ENCODE measurements at regions not wholly inside any gene's neighbourhood (a gene's known extent, or its start where the extent isn't known, plus 50 kb on each side); places are given as distances from the start of the nearest gene placed in this dataset.
"Not testable (repeated sequence)": the region's sequence is repeated elsewhere in the genome, so short reads cannot be mapped to it uniquely, and the experiment has no call there.

- DNase-seq (ENCODE audit: low spot score); in situ Hi-C loops (cut with MboI; ENCODE audit: low pct_unique_long_range_greater_than_20kb, low sequenced_read_pairs, unreplicated experiment): not testable (repeated sequence)
These were observed 318.1 kb upstream of the FRG1 start for GRCh38 chr4:189622574-189622973.

GRCh38 chr4:189627041-189627440 is 313.6 kb upstream of the FRG1 start:
- DNase-seq (ENCODE audit: low spot score); in situ Hi-C loops (cut with MboI; ENCODE audit: low pct_unique_long_range_greater_than_20kb, low sequenced_read_pairs, unreplicated experiment): not testable (repeated sequence)

GRCh38 chr4:189629733-189630132 is 310.9 kb upstream of the FRG1 start:
- DNase-seq (ENCODE audit: low spot score); in situ Hi-C loops (cut with MboI; ENCODE audit: low pct_unique_long_range_greater_than_20kb, low sequenced_read_pairs, unreplicated experiment): not testable (repeated sequence)

- DNase-seq (ENCODE audit: low spot score); in situ Hi-C loops (cut with MboI; ENCODE audit: low pct_unique_long_range_greater_than_20kb, low sequenced_read_pairs, unreplicated experiment): not testable (repeated sequence)
These were observed 309.6 kb upstream of the FRG1 start for GRCh38 chr4:189630913-189631567.

DNA sequence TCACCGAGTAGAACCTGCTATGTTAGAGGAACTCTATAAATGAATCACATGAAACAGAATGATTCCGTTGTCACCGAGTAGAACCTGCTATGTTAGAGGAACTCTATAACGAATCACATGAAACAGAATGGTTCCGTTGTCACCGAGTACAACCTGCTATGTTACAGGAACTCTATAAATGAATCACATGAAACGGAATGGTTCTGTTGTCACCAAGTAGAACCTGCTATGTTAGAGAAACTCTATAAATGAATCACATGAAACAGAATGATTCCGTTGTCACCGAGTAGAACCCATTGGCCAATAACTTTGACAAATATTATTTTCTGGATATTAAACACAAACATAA is 309.1 kb upstream of the FRG1 start:
- DNase-seq (ENCODE audit: low spot score); in situ Hi-C loops (cut with MboI; ENCODE audit: low pct_unique_long_range_greater_than_20kb, low sequenced_read_pairs, unreplicated experiment): not testable (repeated sequence)

- DNase-seq (ENCODE audit: low spot score); in situ Hi-C loops (cut with MboI; ENCODE audit: low pct_unique_long_range_greater_than_20kb, low sequenced_read_pairs, unreplicated experiment): not testable (repeated sequence)
These were observed 290.2 kb upstream of the FRG1 start for GRCh38 chr4:189650436-189650835.

DNA sequence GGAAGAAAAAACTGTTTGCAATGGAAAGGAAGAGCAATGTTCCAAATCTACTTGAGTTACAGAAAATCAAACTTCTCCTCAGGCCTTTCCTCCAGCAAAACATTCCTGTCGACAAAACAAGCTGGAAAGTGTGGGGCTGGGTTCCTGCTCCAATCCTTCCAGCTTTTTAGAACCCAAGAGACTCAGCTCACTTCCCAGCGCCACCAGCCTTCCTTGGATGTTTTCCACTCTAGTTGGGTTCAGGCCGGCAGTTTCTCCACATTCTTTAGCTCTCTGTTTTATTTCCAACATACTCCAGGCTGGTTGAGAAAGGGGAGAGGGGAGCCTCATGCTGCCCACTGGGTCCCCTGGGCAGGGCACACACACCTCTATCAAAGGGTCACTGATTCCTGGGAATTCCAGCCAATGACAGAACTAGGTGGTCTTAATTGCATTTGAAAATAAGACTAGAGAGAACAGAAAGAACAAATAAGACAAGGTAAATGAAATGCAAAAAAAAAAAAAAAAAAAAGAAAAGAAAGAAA is 287.5 kb upstream of the FRG1 start:
- in situ Hi-C loops (cut with MboI; ENCODE audit: low pct_unique_long_range_greater_than_20kb, low sequenced_read_pairs, unreplicated experiment) = not testable (repeated sequence)

GRCh38 chr4:189653983-189654382 is 286.7 kb upstream of the FRG1 start:
- in situ Hi-C loops (cut with MboI; ENCODE audit: low pct_unique_long_range_greater_than_20kb, low sequenced_read_pairs, unreplicated experiment); DNase-seq (ENCODE audit: low spot score): not testable (repeated sequence)

More for the DNA sequence above, 287.5 kb upstream of the FRG1 start:
- DNase-seq (ENCODE audit: low spot score) = not testable (repeated sequence)

GRCh38 chr4:189654396-189654795 is 286.3 kb upstream of the FRG1 start:
- in situ Hi-C loops (cut with MboI; ENCODE audit: low pct_unique_long_range_greater_than_20kb, low sequenced_read_pairs, unreplicated experiment); DNase-seq (ENCODE audit: low spot score): not testable (repeated sequence)

- in situ Hi-C loops (cut with MboI; ENCODE audit: low pct_unique_long_range_greater_than_20kb, low sequenced_read_pairs, unreplicated experiment); DNase-seq (ENCODE audit: low spot score): not testable (repeated sequence)
These were observed 284.9 kb upstream of the FRG1 start for GRCh38 chr4:189655817-189656216.

DNA sequence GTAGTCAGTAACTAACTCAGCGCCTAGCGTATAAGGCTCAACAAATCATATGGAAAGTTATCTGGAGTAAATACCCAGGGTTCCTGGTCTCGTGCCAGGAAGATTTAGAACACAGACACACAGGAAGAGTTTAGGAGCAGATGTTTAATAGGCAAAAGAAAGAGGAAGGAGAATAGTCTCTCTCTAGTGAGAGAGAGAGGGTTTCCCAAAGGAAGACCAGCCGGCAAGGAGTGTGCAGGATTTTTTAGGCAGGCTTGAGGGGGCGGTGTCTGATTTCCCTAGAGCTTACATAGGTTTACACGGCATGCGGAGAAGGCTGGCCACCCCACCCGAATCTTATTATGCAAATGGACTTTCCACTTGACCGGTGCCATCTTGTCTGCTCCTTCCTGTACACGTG is 284.0 kb upstream of the FRG1 start:
- TF ChIP-seq CTCF (IDR thresholded peaks at IDR 0.05; ENCODE audit: extremely low read depth, insufficient read depth, missing control alignments) = no peak
- in situ Hi-C loops (cut with MboI; ENCODE audit: low pct_unique_long_range_greater_than_20kb, low sequenced_read_pairs, unreplicated experiment) = no loop called here
- DNase-seq (ENCODE audit: low spot score) = no peak

DNA sequence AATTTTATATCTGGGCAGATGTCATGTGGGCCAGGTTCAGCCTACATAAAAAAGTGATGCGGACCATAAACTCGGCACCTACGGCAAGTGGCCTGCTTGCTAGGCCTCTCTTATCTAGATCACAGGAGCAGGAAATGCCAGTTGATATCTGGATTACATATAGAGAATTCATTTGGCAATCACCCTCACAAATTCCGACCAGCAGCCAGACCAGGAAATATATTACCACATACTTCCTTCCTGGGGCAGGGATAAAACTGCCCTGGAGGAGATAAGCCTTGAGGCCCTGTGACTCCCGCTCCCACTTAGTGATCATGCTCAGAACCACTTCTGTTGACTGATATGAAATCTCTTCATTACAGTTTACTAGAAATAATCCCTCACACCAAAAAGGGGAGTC is 282.4 kb upstream of the FRG1 start:
- in situ Hi-C loops (cut with MboI; ENCODE audit: low pct_unique_long_range_greater_than_20kb, low sequenced_read_pairs, unreplicated experiment); DNase-seq (ENCODE audit: low spot score): not testable (repeated sequence)

- in situ Hi-C loops (cut with MboI; ENCODE audit: low pct_unique_long_range_greater_than_20kb, low sequenced_read_pairs, unreplicated experiment); DNase-seq (ENCODE audit: low spot score): not testable (repeated sequence)
These were observed 281.8 kb upstream of the FRG1 start for GRCh38 chr4:189658831-189659230.
